H1 (cell line): ENCODE measurements at regions not wholly inside any gene's neighbourhood (a gene's known extent, or its start where the extent isn't known, plus 50 kb on each side); places are given as distances from the start of the nearest gene placed in this dataset.

Source experiments
- CTCF ChIA-PET: fragments of 300-600 bp; sonication (Branson Sonifier 250); formaldehyde crosslinking; loops from one replicate; lab custom pipeline; 2021; ENCODE audit not compliant: partially characterized antibody; lab: Charles Lee
- POLR2A ChIA-PET: fragments of 300-600 bp; sonication (Branson Sonifier 250); formaldehyde crosslinking; loops from one replicate; lab custom pipeline; 2021; ENCODE audit warnings: inconsistent platforms; ENCODE audit not compliant: partially characterized antibody; lab: Charles Lee
- DNase-seq, 2 experiments: peaks; one replicate each; pipeline versions ENCODE4 v3.0.0 to v3.0.0-alpha.2; 2010 to 2022; ENCODE audit warnings: low spot score in 2 of 2, low read depth in 1 of 2, mixed read lengths in 1 of 2
- FAIRE-seq: peaks from 2 replicates; lab custom pipeline; 2011; peaks lifted over from hg19 to GRCh38; lab: Jason Lieb, UNC
- H2AFZ ChIP-seq: 2 replicates; pipeline ENCODE4 v1.8.1; 2012; ENCODE audit warnings: low read length, inconsistent platforms
- H2AK5ac ChIP-seq: 2 replicates; pipeline ENCODE4 v1.6.1; 2013; ENCODE audit warnings: low read depth, low read length
- H2BK120ac ChIP-seq: replicated peaks from 2 replicates; pipeline ENCODE3; 2013; ENCODE audit warnings: low read depth, low read length, inconsistent platforms
- H2BK12ac ChIP-seq: 2 replicates; pipeline ENCODE4 v1.6.1; 2013; ENCODE audit warnings: low read depth, low read length
- H2BK15ac ChIP-seq: 2 replicates; pipeline ENCODE4 v1.6.1; 2013; ENCODE audit warnings: low read length
- H2BK20ac ChIP-seq: 2 replicates; pipeline ENCODE4 v1.6.1; 2013; ENCODE audit warnings: low read length
- H2BK5ac ChIP-seq: 2 replicates; pipeline ENCODE4 v1.6.1; 2013; ENCODE audit warnings: low read depth, low read length
- H3K14ac ChIP-seq: 2 replicates; pipeline ENCODE4 v1.6.1; 2013; ENCODE audit warnings: inconsistent platforms; ENCODE audit not compliant: insufficient read length
- H3K18ac ChIP-seq: 2 replicates; pipeline ENCODE4 v1.6.1; 2013; ENCODE audit warnings: low read length; ENCODE audit errors: extremely low read depth
- H3K23ac ChIP-seq: 2 replicates; pipeline ENCODE4 v1.6.1; 2013; ENCODE audit warnings: inconsistent platforms; ENCODE audit not compliant: insufficient read length
- H3K23me2 ChIP-seq: 2 replicates; pipeline ENCODE4 v1.6.1; 2013; ENCODE audit warnings: low read depth, low read length
- H3K27ac ChIP-seq: 2 replicates; pipeline ENCODE4 v1.6.1; 2011; ENCODE audit warnings: low read depth, low read length, inconsistent platforms
- H3K27me3 ChIP-seq, 4 experiments: replicated peaks in 1 of 4; 1 replicate in 1 of 4; 2 replicates in 3 of 4; pipeline versions ENCODE4 v1.6.1 to v1.8.1; 2011 to 2013; ENCODE audit warnings: low read length in 3 of 4, mild to moderate bottlenecking in 3 of 4, inconsistent platforms in 2 of 4, mixed read lengths in 2 of 4, moderate library complexity in 1 of 4; ENCODE audit not compliant: control insufficient read depth in 3 of 4, insufficient read depth in 3 of 4; ENCODE audit errors: extremely low read depth in 1 of 4
- H3K36me3 ChIP-seq, 4 experiments: 2 replicates each; pipeline versions ENCODE4 v1.6.1 to v1.8.1; 2011 to 2013; ENCODE audit warnings: mild to moderate bottlenecking in 4 of 4, low read length in 3 of 4, moderate library complexity in 2 of 4, control low read depth in 1 of 4, inconsistent platforms in 1 of 4; ENCODE audit not compliant: insufficient read depth in 4 of 4, control insufficient read depth in 2 of 4
- H3K4ac ChIP-seq: replicated peaks from 2 replicates; pipeline ENCODE3; 2013; ENCODE audit warnings: low read length, low read depth, mixed read lengths, inconsistent platforms; ENCODE audit not compliant: insufficient read length
- H3K4me1 ChIP-seq, 4 experiments: replicated peaks in 1 of 4; 1 replicate in 1 of 4; 2 replicates in 3 of 4; pipeline versions ENCODE4 v1.6.1 to v1.8.1; 2011 to 2013; ENCODE audit warnings: low read length in 3 of 4, inconsistent platforms in 2 of 4, mixed read lengths in 1 of 4; ENCODE audit not compliant: insufficient read depth in 4 of 4, control insufficient read depth in 3 of 4
- H3K4me2 ChIP-seq, 2 experiments: 2 replicates each; pipeline versions ENCODE4 v1.6.1 to v1.8.1; 2011 to 2013; ENCODE audit warnings: low read depth in 2 of 2, low read length in 2 of 2, control low read depth in 1 of 2, inconsistent platforms in 1 of 2, mild to moderate bottlenecking in 1 of 2; ENCODE audit not compliant: insufficient read depth in 1 of 2
- H3K4me3 ChIP-seq, 4 experiments: fragments of 200-600, 300-600 bp in 1 of 4; sonication (generic), shearing (Covaris generic), sonication (Bioruptor Twin) in 1 of 4; 2 replicates each; pipeline versions ENCODE4 v1.5.1 to v1.8.1; 2011 to 2016; ENCODE audit warnings: low read length in 4 of 4, low read depth in 3 of 4, control low read depth in 2 of 4, inconsistent platforms in 2 of 4, mild to moderate bottlenecking in 2 of 4, mixed read lengths in 1 of 4, moderate library complexity in 1 of 4; ENCODE audit not compliant: insufficient read depth in 2 of 4; ENCODE audit errors: extremely low read depth in 1 of 4
- H3K56ac ChIP-seq: replicated peaks from 2 replicates; pipeline ENCODE3; 2013; ENCODE audit warnings: low read depth, mild to moderate bottlenecking, mixed read lengths, low read length, inconsistent platforms; ENCODE audit not compliant: insufficient read length
- H3K79me1 ChIP-seq: 2 replicates; pipeline ENCODE4 v1.6.1; 2013; ENCODE audit warnings: low read depth, low read length, control low read depth
- H3K79me2 ChIP-seq, 2 experiments: 2 replicates each; pipeline versions ENCODE4 v1.6.1 to v1.8.1; 2012 to 2013; ENCODE audit warnings: low read length in 2 of 2, mild to moderate bottlenecking in 2 of 2, inconsistent platforms in 1 of 2; ENCODE audit not compliant: insufficient read depth in 2 of 2, control insufficient read depth in 1 of 2
- H3K9ac ChIP-seq, 4 experiments: replicated peaks in 1 of 4; 1 replicate in 1 of 4; 2 replicates in 3 of 4; pipeline versions ENCODE4 v1.6.1 to v1.8.1; 2011 to 2013; ENCODE audit warnings: low read depth in 3 of 4, low read length in 3 of 4, control low read depth in 2 of 4, mild to moderate bottlenecking in 2 of 4, moderate library complexity in 2 of 4, inconsistent platforms in 1 of 4; ENCODE audit errors: extremely low read depth in 1 of 4
- H3K9me3 ChIP-seq, 2 experiments: 2 replicates each; pipeline versions ENCODE4 v1.6.1 to v1.8.1; 2012 to 2013; ENCODE audit warnings: mild to moderate bottlenecking in 2 of 2, moderate library complexity in 2 of 2, control low read depth in 1 of 2, inconsistent platforms in 1 of 2, low read depth in 1 of 2, low read length in 1 of 2, mixed read lengths in 1 of 2; ENCODE audit not compliant: insufficient read depth in 2 of 2
- H4K20me1 ChIP-seq, 2 experiments: replicated peaks in 1 of 2; 2 replicates each; pipeline versions ENCODE3 to v1.8.1; 2011 to 2013; ENCODE audit warnings: inconsistent platforms in 2 of 2, low read length in 2 of 2, mild to moderate bottlenecking in 1 of 2; ENCODE audit not compliant: insufficient read depth in 2 of 2, control insufficient read depth in 1 of 2
- H4K5ac ChIP-seq: 2 replicates; pipeline ENCODE4 v1.6.1; 2013; ENCODE audit warnings: low read length, low read depth, mixed read lengths, inconsistent platforms; ENCODE audit not compliant: insufficient read length
- H4K8ac ChIP-seq: 2 replicates; pipeline ENCODE4 v1.8.0; 2013; ENCODE audit warnings: mild to moderate bottlenecking, moderate library complexity, low read length, inconsistent platforms; ENCODE audit not compliant: insufficient read depth; ENCODE audit errors: extremely low read depth
- H4K91ac ChIP-seq: replicated peaks from 2 replicates; pipeline ENCODE3; 2013; ENCODE audit warnings: low read length, mixed read lengths, inconsistent platforms; ENCODE audit not compliant: insufficient read length
- BACH1 ChIP-seq: IDR thresholded peaks from 2 replicates; pipeline ENCODE4 v1.6.1; 2012; ENCODE audit warnings: low read length, improper control_type of control experiment
- EP300 ChIP-seq, 2 experiments: IDR thresholded peaks; 1 replicate in 1 of 2; 2 replicates in 1 of 2; pipeline ENCODE4 v1.6.1; 2011 to 2012; ENCODE audit warnings: low read depth in 2 of 2, low read length in 2 of 2, mild to moderate bottlenecking in 2 of 2, borderline replicate concordance in 1 of 2, inconsistent platforms in 1 of 2, moderate library complexity in 1 of 2
- KDM1A ChIP-seq: fragments of 200-600, 300-600 bp; sonication (generic); IDR thresholded peaks from 2 replicates; pipeline ENCODE4 v1.7.1; 2016; ENCODE audit warnings: mild to moderate bottlenecking, low read length, borderline replicate concordance
- SIN3A ChIP-seq, 2 experiments: IDR thresholded peaks in 1 of 2; conservative IDR thresholded peaks in 1 of 2; 2 replicates each; pipeline ENCODE4 v1.6.1; 2011 to 2012; ENCODE audit warnings: low read length in 2 of 2, improper control_type of control experiment in 1 of 2, low read depth in 1 of 2, mild to moderate bottlenecking in 1 of 2
- WGBS, 2 experiments: shearing (Covaris generic) in 1 of 2; methylation state at CpG; one replicate each; pipeline versions ENCODE4 v1.1.6 to v1.1.7; 2013 to 2015; ENCODE audit warnings: low lambda C conversion rate in 2 of 2, mixed read lengths in 2 of 2, inconsistent platforms in 1 of 2, low coverage in 1 of 2, missing lambda C conversion rate in 1 of 2; ENCODE audit not compliant: insufficient replicate concordance in 2 of 2, insufficient coverage in 1 of 2, insufficient read length in 1 of 2; ENCODE audit errors: extremely low coverage in 1 of 2, missing lambda C conversion rate in 1 of 2; 5-methylcytosine and 5-hydroxymethylcytosine counted together

DNA sequence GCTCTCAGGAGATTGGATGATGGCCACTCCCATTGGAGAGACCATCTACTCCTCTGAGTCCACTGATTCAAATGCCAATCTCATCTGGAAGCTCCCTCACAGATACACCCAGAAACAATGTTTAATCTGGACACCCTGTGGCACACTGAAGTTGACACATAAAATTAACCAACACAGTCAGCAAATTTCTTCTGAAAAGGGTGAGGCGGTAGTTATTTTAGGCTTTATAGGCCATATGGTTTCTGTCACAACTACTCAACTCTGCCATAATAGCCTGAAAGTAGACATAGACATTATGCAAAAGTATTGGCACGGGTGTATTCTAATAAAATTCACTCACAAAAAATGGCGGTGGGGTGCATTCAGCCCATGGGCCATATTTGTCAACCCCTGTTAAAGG is 244.5 kb upstream of the VLDLR start:
- FAIRE-seq (no peak), DNase-seq (no peak)
- no peak overlapping the region for H3K27ac ChIP-seq
- H3K14ac ChIP-seq, result no peak overlapping the region
- H3K56ac ChIP-seq, result no peak overlapping the region
- no peaks in the 10 kb centered on the region; a peak in 1 of 8 replicates for H3K36me3 ChIP-seq
- H3K9me3 ChIP-seq, result peaks cover 4 to 13% of the 10 kb centered on the region in 2 experiments; a peak in 3 of 4 replicates
- no peak overlapping the region for H2AK5ac ChIP-seq
- no peaks in the 10 kb centered on the region for H3K27me3 ChIP-seq
- H2BK120ac ChIP-seq, result no peak overlapping the region
- H2AFZ ChIP-seq, result no peak overlapping the region
- H3K4ac ChIP-seq, result no peak overlapping the region
- no peak overlapping the region for H3K4me2 ChIP-seq
- H2BK20ac ChIP-seq, result no peak overlapping the region
- WGBS, 2 experiments, result 91% methylated on average over 3 of the region's 3 CpGs; no CpG with 5 or more reads in 1 of the 2 experiments
- no peak overlapping the region for H2BK5ac ChIP-seq
- no peaks in the 10 kb centered on the region for H3K79me1 ChIP-seq
- H3K9ac ChIP-seq, result no peak overlapping the region
- no peak for TF ChIP-seq SIN3A (conservative IDR thresholded peaks at IDR 0.05 in 1 of 2, IDR thresholded peaks at IDR 0.05 in 1 of 2; ENCODE audit: low read depth in 1 of 2, low read length in 2 of 2)
- TF ChIP-seq KDM1A, result no peak
- TF ChIP-seq BACH1, result no peak
- no peak for TF ChIP-seq EP300 (IDR thresholded peaks at IDR 0.05; ENCODE audit: borderline replicate concordance in 1 of 2, low read depth in 2 of 2, low read length in 2 of 2)
- TF ChIP-seq, all 59 proteins: peak for 0
- no peak overlapping the region for H2BK15ac ChIP-seq
- H3K23me2 ChIP-seq, result no peaks in the 10 kb centered on the region
- CTCF ChIA-PET, result no interaction called here
- no peak overlapping the region for H4K91ac ChIP-seq
- H3K18ac ChIP-seq, result no peak overlapping the region
- no peaks in the 10 kb centered on the region for H3K79me2 ChIP-seq
- no peak overlapping the region for H2BK12ac ChIP-seq
- POLR2A ChIA-PET, result no interaction called here
- H3K4me3 ChIP-seq, result no peak overlapping the region
- H4K20me1 ChIP-seq, result no peaks in the 10 kb centered on the region
- no peaks in the 10 kb centered on the region for H3K4me1 ChIP-seq
- no peak overlapping the region for H3K23ac ChIP-seq
- H4K8ac ChIP-seq, result no peak overlapping the region
- no peak overlapping the region for H4K5ac ChIP-seq
